ENCODE measurements at regions not wholly inside any gene's neighbourhood (a gene's known extent, or its start where the extent isn't known, plus 50 kb on each side); places are given as distances from the start of the nearest gene placed in this dataset.
A peak's percentile ranks its signal among the peaks of the same experiment; 100 is the strongest.

DNA sequence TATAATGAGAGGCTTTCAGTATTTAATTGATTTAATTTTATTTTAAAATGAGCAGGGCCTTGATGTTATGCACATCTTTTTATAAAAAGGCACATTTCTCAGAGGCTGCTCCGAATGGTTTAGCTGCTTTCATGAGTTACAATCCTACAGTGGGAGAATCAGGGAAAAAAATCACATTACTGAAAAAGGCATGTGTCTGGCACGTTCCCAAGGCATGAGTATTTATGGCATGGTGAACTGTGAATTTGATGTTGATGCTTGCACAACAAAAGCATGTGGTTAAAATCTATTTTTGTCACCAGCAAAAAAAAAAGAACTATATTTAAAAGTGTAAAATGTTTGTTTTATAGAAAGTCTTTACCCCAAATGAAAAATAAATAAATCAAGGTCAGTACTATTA, 485.2 kb upstream of the ROBO2 start:
- no peak for DNase-seq

DNA sequence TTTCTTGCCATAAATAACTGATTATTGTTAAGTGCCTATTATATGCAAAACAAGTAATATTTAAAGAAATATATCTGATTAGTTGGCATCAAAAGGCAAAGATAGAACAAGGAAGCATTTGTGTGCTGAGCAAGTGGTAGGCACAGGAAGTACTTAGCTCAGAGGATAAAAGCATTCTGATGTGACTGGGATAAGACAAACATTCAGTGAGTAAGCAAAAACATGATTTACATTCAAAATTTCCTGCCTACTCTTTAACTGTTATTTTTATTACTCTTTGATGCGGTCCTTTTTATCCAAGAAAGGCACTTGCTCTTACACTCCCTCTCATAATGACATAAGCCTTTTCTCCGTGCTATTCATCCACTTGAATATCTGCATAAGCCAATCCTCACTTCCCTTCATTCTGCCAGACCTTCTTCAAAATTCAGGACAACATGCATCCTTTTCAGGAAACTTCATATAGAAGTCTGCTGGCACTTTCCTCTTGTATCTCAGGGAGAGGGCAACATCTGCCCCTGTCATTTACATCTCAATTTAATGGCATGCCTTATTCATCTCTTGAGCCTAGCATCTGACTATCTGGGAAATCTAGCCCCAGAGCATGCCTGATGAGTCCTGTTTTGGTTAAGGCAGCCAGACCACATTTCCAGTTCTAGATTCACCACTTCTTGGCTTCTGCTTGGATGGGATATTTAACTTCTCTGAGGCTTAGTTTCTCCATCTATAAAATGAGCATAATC, 478.2 kb upstream of the ROBO2 start:
- no peak for DNase-seq

DNA sequence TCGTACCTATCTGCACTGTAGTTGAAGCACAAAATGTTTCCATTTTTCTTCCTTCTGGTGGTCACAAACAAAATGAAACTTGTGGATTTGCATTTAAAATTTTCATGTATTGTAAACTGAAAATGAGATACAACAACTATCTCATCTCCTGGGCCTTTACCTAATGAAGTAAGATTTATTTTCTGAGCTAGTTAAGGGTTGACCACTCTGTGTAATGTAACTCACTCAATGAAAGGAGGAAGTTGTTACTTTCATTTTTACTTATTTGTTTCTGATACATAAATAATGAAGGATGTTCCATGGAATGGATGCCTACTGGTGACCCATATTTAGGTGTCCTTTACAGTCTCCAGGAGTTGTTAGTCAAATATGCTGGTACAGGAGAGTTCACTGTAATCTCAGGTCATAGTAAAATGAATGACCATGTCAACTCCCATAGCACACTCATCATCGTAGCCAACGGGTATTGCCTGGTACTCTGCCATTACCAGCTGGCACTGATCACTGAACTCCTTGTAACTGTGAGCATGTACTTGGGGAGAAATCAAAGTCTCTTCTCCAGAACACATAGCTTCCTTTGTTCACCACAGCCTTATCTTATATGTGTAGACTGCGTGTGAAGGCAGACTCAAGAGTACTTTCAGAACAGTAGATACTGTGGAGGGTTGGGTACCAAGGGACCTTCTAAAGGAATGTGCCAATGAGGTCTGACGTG, 474.2 kb upstream of the ROBO2 start:
- no peak for DNase-seq

DNA sequence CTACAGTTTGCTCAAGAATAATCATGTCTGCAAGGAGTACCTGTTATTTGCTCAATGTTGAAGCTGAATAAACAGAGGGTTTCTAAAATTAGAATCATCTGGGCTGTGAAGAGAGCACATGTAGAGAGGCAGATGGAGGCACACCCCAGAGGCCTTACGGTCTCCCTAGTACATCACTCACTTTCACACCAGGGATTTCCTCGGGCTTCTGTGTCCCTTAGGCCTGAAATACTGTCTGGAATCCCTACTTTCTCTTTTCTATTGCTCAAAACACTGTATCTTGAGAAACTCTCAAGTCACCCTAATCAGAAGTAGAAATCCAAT, 473.7 kb upstream of the ROBO2 start:
- peak; percentile 43 for DNase-seq

DNA sequence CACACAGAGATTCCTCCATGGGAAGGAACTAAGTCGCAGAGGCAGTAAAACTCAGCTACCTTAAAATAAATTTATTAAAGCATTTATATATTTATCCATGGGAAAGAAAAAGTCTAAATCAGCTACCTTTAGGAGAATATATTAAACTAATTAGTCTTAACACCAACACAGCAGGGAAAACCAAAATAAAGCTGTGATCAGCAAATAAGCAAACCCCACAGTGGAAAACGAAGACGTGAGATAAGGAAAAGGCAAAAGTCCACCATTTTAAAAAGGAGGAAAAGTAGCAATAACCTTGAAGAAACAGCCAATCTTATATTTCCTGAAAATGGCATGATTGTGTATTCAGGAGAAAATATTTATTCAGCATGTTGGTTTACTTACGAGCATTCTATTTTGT, 473.0 kb upstream of the ROBO2 start:
- no peak for DNase-seq

DNA sequence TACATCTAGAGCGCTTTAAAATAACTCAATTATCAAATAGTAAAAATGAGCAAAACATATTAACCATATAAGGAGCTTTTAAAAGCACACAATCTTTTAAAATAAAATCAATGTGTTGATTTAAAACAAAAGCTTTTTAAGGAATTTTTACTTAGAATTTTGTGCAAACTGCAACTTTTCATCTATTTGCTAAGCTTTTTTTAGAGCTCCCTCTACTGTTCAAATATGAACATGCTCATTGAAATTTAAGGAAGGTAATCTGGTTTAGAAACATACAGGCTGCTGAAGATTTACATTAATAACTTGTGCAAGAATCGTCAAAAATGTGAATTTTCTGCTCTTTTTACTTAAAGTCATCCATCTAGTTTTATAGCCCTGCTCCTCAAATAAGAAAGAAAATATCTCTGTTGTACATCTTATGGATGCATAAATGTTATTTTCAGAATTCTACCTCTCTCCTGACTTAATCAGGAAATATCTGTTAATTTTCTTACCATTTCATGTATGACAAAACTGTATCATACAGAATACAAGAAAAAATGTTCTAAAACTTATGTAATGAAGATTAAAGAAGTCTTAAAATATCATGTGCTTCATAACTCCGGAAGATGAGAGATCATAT, 469.4 kb upstream of the ROBO2 start:
- DNase-seq, result no peak

DNA sequence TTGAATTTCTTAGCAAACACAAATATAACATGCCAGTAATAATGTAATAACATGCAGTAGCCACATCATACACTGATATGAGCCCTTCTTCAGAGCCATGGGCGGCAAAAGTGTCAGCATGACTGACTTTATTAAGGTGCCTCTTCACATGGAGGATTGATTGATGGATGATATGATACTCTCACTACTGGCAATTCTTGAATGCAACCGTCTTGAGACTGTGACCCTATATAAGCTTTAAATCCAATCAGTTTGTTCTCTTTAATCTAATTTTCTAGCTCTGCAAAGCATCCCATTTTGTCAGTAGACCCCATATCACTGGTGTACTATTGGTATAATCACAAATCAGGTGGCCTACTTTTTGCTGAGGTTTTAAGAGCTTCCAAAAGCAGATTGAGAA, 463.7 kb upstream of the ROBO2 start:
- DNase-seq, result no peak

DNA sequence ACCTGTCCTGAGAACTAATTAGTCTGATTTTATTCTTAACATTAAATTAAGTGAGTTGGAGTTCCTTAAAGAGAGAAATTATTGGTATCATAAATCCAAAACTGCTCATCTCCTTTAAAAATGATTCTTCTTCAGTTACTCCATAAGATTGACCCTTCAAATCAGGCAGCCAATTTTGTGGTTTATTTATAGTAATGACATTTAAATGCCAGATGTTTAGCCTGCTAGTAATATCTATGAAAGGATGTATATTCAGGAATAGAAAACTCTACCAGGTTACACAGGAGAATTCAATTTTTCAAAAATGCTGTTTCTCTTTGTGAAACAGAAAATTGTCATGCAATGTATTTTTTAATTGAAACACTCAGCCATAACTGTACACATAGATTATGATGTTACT, 457.8 kb upstream of the ROBO2 start:
- DNase-seq, result no peak

DNA sequence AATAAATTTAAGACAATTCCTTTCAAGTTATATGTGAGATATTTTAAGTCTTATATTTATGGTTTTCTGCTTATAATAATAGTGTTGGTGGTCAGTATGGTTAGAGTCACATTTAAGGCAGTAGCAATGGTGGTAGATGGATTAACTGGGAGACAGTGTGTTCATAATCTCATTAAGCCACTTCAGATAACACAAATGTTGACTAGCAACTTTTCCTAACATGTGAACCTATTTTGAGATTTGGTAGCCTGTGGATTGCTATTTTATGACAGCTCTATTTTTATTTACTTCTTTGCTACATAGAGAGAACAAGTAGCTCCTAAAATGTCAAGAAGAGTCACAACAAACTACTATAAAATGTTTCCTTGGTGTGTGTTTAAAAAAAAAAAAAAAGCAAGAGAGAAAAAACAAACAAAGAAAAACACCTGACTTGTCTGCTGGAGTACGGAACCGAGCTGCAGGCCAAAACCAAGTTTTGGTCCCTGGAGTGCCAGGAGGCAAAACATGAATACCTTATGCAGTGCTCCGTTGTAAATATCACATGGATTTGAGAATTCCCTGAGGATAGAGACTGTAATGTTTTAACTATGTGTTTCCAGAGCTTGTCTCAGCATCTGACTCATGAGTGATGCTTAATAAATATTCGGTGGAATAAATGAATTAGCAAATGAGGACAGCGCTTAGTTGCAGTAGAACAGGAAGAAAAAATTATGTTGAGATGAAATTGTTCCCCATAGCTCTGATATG, 457.1 kb upstream of the ROBO2 start:
- DNase-seq, result no peak

DNA sequence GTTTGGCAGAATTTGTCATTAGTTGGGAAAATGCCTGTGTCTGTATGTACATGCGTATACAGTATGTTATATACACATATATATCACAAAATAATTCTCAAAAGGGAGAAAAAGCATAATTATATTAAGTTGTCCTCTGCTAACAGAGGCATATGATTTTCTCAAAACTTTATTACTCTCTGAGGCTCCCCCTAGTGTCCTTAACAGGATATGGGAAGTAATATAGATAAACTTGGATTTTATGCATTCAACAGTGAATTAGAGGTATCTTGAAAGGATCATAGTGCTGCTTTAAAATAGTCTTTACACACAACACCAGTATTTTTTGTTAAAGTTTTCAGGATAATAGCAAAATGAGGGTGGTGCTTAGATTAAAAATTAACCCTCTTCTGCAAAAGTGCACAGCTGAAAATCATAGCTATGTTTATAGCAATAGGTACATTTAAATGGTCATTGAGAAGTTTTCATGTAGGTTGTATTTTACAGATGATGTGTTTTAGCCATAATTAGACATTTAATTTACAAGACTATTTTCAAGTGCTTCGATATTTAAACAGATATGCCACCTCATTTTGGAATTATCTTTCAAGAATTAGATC, 454.0 kb upstream of the ROBO2 start:
- DNase-seq, result no peak

DNA sequence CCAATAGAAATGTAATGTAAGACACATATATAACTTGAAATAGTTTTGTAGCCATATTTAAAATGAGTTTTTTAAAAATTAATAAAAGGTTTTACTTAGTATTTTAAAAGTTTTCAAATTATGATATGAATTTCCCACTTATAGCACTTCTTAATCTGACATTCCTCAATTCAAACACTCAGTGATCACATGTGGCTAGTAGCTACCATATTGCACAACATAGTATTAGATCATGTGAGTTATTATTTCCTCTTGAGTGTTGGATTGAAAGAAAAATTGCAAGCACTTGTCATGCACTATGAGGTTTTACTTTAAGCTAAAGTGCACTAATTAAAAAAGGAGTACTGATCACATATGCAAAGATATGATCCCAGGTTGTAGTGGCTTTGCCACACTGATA, 453.4 kb upstream of the ROBO2 start:
- no peak for DNase-seq

DNA sequence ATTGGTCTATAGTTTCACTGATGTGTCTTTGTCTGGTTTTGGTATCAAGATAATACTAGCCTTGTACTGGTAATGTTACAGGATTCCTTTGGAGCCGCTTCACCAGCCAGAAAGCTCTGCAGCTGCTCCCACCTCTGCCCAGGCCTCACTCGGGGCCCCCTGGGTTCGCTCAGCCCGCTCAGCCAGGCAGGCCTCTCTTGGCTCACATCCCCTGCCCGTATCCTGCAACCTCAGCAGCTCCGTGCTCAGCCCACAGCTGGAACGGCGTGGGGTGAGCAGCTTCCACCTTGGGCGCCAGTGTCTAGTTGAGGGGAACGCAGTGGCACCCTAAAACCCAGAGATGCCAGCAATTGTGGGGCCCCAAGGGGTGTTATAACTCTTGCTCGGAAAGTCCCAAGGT, 429.7 kb upstream of the ROBO2 start:
- DNase-seq, result no peak

DNA sequence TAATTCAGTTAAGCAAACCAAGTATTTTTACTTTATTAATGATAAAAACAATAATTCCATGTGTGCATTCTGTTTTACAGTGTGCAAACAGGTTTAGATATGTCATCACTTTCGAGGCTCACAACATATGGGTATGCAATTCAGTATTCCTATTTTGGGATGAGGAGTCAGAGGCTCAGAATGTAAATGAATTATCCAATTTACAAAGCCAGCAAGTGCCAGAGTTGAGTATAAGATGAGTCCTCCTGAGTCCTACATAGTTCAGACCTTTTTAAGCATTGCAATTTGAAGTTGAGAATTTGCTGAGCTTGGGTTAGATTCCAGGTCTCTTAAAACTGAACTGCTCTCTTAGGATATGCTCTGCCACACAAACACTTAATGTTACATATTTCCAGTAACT, 424.2 kb upstream of the ROBO2 start:
- no peak for DNase-seq

DNA sequence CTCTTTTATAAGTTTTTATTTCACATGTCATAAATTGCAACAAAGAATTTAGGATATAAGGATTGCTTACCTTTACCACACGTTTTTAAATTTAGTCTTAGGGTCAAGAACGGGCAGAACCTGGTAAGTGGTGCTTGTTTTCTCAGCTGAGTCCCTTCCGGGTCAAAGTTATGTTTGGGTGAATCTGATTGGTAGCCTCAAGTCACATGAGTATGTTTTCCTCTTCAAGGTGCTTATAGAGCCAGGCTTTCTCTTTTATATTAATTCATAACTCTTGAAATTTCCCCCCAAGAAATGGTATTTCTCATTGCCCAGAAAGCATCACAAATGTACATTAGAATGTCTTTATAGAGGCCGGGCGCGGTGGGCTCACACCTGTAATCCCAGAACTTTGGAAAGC, 415.7 kb upstream of the ROBO2 start:
- DNase-seq, result no peak

DNA sequence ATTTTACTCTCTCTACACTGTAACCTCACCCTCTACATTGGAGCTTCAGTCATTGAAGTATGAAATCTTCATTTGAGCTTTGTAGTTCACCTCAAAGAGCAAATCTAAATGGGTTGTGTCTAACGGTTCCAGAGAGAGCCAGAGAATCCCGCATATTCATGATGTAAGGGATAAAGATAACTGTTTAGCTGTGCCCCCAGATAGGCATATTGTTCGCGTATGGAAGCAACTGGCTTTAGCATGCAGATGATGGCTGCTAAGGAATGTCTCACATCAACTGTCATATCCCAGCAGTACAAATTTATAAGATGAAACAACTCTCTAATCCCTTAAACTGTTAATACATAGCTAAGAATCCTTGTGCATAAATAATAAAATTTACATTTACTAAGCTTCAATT, 412.7 kb upstream of the ROBO2 start:
- no peak for DNase-seq

DNA sequence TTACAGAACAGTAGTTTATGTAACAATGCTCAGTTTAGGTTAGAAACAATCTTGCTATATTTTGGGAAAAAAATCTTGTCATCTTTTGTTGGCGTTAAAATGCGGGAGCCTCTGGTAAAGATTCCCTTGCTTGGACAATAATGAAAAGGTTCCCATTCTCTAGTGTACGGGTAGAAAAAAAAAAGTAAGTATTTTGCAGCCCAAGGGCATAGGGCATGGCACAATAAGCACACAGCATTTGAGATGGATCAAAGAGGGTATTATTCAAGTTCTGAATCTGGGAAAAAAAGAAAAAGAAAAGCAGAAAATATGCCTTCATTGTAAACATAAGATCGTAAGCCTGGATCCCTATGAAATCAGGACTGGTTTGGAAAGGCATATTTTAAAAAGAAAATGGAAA, 408.6 kb upstream of the ROBO2 start:
- no peak for DNase-seq

DNA sequence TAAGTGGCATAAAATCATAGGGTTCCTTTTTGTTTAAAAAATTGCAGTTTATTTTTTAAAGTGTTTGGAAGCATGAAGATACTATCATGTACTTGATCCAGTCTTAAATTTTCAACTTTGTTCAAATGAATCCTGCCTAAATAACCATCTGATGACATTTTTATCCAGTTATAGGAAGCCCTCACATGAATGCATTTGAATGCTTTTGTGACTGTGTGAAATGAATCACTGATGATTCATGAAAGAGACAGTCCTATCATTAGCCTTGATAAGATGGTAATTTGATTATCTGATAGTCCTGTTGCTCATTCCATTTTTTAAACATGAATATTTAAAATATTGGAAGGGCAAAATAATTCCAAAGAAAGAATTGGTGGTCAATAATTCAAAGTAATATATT, 401.9 kb upstream of the ROBO2 start:
- DNase-seq, result no peak

DNA sequence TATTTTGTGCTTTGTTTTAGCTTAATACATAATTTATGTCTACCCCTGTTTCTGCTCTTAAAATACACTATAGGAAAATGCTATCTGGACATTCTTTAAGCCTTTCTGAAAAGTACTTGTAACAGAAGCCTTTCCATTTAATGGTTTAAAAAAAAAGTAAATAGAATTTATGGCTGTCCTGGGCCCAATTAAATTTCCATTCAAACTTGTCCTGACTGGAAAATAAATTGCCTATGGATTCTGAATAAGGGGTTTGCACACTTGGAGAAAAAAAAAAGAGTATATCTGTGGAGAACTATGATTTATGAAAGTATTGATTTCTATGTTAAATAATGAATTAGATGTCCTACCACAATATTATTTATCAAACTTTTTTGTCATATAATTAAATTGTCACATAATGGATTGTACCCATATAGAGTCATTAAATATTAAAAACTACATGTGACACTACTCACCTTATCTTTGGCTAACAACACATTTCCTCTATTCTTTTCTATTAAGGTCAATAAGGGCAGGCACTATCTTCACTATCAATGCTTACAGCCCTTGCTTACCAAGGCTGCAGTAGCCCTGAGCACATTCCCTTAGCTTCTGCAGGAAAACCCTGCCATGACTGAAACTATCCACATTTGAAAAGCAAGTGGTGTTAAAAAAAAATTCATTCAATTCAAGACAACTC, 396.1 kb upstream of the ROBO2 start:
- no peak for DNase-seq

DNA sequence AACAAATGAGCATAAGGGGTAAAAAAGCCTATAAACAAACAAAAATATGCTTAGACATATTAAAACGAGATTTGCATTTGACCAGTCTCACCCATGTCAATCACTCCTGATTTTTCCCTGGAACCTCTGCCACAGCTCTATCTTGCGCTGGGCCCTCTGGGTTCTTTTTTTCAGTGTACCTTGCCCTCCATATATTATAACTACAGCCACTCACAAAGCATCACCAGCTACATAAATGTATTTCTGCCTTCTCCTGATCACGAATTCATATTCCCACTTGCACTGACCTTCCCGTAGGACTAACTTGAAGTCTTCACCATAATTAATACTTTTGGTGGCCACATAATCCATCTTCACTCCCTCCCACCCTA, 395.6 kb upstream of the ROBO2 start:
- DNase-seq, result no peak

DNA sequence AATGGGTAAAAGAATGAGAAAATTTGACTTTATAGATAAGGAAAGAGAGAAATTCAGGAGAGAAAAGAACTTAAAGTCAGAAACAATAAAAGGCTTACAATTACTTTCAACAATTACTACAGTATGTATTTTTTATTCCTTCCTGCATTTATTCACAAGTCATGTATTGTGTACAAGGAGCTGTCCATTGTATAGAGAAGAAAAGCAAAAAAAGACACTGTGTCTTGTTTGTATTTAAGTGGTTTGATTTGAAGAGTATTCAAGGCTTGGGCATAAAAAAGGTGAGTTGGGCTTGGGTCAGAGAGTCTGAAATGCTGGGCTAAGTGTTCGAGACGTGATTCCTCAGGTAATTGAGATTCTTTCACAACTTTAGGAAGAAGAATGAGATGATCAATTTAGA, 394.2 kb upstream of the ROBO2 start:
- no peak for DNase-seq

DNA sequence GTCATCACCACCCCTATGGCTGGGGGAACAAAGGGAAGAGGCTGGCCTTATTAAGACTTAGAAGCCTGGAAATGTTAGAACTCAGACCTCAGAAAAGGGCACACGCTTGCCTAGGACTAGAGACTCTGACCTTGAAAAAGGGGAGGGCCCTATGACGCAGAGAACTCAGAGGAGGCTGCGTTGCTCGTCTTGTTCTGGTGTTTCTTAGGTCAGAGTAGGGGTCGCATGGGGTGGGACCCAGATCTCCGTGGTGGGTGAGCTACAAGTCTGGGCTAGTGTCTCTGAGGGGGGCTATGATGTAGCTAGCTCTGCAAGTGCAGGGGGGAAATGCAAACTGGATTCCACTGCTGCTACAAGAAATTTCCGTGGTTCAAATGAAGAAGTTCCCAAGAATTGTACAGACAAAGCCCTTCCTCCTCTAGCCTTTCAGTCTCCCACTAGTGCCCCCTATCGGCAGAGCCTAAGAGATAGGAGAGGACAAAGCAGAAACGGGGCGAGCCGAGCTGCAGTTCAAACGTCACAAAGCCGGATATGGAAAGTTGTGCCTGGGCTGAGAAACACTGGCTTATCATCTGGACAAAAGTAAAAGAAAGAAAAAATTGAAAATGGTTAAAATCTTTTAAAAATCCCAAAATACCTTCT, 392.9 kb upstream of the ROBO2 start:
- DNase-seq, result no peak

DNA sequence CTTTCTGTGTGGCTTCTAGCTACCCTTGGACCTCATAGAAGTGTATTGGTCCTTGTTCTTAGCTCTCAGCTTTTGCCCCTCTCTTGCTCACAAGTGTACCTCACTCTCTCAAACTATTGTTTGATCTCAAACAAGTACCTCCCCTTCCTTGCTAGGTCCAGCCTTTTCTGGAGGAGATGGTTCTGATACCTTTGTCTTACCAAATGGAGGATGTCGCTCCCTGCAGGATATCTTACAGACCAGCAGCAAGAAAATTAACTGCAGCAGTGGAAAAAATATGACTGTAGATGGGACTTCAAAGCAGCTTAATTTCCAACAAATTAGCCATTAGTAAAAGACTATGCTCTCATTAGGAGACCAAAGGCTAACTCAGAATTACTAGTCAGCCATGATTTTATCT, 388.1 kb upstream of the ROBO2 start:
- no peak for DNase-seq
